ENCODE measurements at regions not wholly inside any gene's neighbourhood (a gene's known extent, or its start where the extent isn't known, plus 50 kb on each side); places are given as distances from the start of the nearest gene placed in this dataset.
"Not testable (repeated sequence)": the region's sequence is repeated elsewhere in the genome, so short reads cannot be mapped to it uniquely, and the experiment has no call there.

GRCh38 chr16:88261814-88262605, 120.7 kb upstream of the ZNF469 start:
- not testable (repeated sequence) for H3K9ac ChIP-seq (ENCODE audit: low read length); H3K9me3 ChIP-seq (ENCODE audit: low read length)

GRCh38 chr16:88262858-88263563, 119.7 kb upstream of the ZNF469 start:
- not testable (repeated sequence) for H3F3A ChIP-seq (ENCODE audit: insufficient read depth, low read length); H3K27ac ChIP-seq (ENCODE audit: low read depth, low read length, poor library complexity, severe bottlenecking); H3K9ac ChIP-seq (ENCODE audit: low read length); H3K36me3 ChIP-seq (ENCODE audit: insufficient read depth, low read length); H4K20me1 ChIP-seq (ENCODE audit: insufficient read depth, low read length); H3K79me2 ChIP-seq (ENCODE audit: insufficient read depth, low read length); H3K4me3 ChIP-seq (ENCODE audit: low read depth, low read length, poor library complexity, severe bottlenecking); H3K4me1 ChIP-seq (ENCODE audit: insufficient read depth, low read length, severe bottlenecking); H3K27me3 ChIP-seq (ENCODE audit: insufficient read depth, low read length); H2AFZ ChIP-seq (ENCODE audit: low read length); H3K9me2 ChIP-seq (ENCODE audit: low read depth, low read length); H3K9me3 ChIP-seq (ENCODE audit: low read length); H3K4me2 ChIP-seq (ENCODE audit: low read length)

More at GRCh38 chr16:88261814-88262605, 120.7 kb upstream of the ZNF469 start:
- not testable (repeated sequence) for H3K4me2 ChIP-seq (ENCODE audit: low read length); H3K79me2 ChIP-seq (ENCODE audit: insufficient read depth, low read length); H2AFZ ChIP-seq (ENCODE audit: low read length); H3K27me3 ChIP-seq (ENCODE audit: insufficient read depth, low read length); H3K27ac ChIP-seq (ENCODE audit: low read depth, low read length, poor library complexity, severe bottlenecking); H3K4me1 ChIP-seq (ENCODE audit: insufficient read depth, low read length, severe bottlenecking); H3K4me3 ChIP-seq (ENCODE audit: low read depth, low read length, poor library complexity, severe bottlenecking); H4K20me1 ChIP-seq (ENCODE audit: insufficient read depth, low read length); H3K9me2 ChIP-seq (ENCODE audit: low read depth, low read length); H3K36me3 ChIP-seq (ENCODE audit: insufficient read depth, low read length); H3F3A ChIP-seq (ENCODE audit: insufficient read depth, low read length)

GRCh38 chr16:88263681-88264287, 119.0 kb upstream of the ZNF469 start:
- H3K4me2 ChIP-seq (ENCODE audit: low read length); H2AFZ ChIP-seq (ENCODE audit: low read length); H3K9me2 ChIP-seq (ENCODE audit: low read depth, low read length); H3F3A ChIP-seq (ENCODE audit: insufficient read depth, low read length); H3K9ac ChIP-seq (ENCODE audit: low read length); H3K4me1 ChIP-seq (ENCODE audit: insufficient read depth, low read length, severe bottlenecking); H3K27ac ChIP-seq (ENCODE audit: low read depth, low read length, poor library complexity, severe bottlenecking); H4K20me1 ChIP-seq (ENCODE audit: insufficient read depth, low read length); H3K27me3 ChIP-seq (ENCODE audit: insufficient read depth, low read length); H3K4me3 ChIP-seq (ENCODE audit: low read depth, low read length, poor library complexity, severe bottlenecking); H3K36me3 ChIP-seq (ENCODE audit: insufficient read depth, low read length); H3K79me2 ChIP-seq (ENCODE audit: insufficient read depth, low read length); H3K9me3 ChIP-seq (ENCODE audit: low read length): not testable (repeated sequence)

DNA sequence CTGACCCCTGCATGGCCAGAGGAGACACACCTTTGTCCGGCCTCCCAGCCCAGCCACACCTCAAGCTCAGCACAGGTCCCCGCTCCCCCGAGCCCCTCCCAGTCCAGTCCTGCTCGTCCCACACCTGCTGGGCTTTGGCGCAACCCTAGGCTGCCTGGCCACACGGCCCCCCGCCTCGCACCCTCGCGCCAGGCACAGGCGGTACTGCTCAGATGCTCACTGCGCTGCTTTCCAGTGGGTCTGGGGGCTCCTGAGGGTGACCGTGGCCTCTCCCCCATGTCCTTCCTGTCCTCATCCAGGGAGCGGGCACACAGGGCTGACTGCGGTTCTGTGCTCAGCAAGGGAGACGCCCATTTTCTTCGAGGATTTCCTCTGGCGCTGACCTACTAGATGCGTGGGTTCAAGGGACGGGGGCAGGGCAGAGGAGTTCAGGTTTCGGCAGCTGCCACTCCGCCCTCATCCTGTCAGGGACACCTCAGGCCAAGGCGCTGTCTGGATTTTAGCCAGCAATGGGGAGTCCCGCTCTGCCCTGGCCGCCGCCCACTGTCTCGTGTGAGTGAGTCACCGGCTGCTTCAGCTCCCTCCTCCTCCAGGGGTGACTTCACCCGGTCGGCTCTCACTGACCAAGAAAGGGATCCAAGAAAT, 118.0 kb upstream of the ZNF469 start:
- H3K9ac ChIP-seq (ENCODE audit: low read length), result no peak overlapping the region
- no peaks in the 10 kb centered on the region for H3K9me3 ChIP-seq (ENCODE audit: low read length)
- no peak overlapping the region for H3K4me3 ChIP-seq (ENCODE audit: low read depth, low read length, poor library complexity, severe bottlenecking)
- H3K79me2 ChIP-seq (ENCODE audit: insufficient read depth, low read length), result no peaks in the 10 kb centered on the region
- H4K20me1 ChIP-seq (ENCODE audit: insufficient read depth, low read length), result no peaks in the 10 kb centered on the region
- no peak overlapping the region for H3K4me2 ChIP-seq (ENCODE audit: low read length)
- H2AFZ ChIP-seq (ENCODE audit: low read length), result no peak overlapping the region
- H3K9me2 ChIP-seq (ENCODE audit: low read depth, low read length), result no peaks in the 10 kb centered on the region
- no peak overlapping the region for H3K27ac ChIP-seq (ENCODE audit: low read depth, low read length, poor library complexity, severe bottlenecking)
- H3K36me3 ChIP-seq (ENCODE audit: insufficient read depth, low read length), result no peaks in the 10 kb centered on the region
- no peaks in the 10 kb centered on the region for H3K27me3 ChIP-seq (ENCODE audit: insufficient read depth, low read length)
- H3K4me1 ChIP-seq (ENCODE audit: insufficient read depth, low read length, severe bottlenecking), result no peaks in the 10 kb centered on the region
- TF ChIP-seq EZH2 (IDR thresholded peaks at IDR 0.05; ENCODE audit: borderline replicate concordance, low read length), result no peak
- no peak for TF ChIP-seq CTCF (IDR thresholded peaks at IDR 0.05; ENCODE audit: low read length)
- H3F3A ChIP-seq (ENCODE audit: insufficient read depth, low read length), result no peaks in the 10 kb centered on the region

DNA sequence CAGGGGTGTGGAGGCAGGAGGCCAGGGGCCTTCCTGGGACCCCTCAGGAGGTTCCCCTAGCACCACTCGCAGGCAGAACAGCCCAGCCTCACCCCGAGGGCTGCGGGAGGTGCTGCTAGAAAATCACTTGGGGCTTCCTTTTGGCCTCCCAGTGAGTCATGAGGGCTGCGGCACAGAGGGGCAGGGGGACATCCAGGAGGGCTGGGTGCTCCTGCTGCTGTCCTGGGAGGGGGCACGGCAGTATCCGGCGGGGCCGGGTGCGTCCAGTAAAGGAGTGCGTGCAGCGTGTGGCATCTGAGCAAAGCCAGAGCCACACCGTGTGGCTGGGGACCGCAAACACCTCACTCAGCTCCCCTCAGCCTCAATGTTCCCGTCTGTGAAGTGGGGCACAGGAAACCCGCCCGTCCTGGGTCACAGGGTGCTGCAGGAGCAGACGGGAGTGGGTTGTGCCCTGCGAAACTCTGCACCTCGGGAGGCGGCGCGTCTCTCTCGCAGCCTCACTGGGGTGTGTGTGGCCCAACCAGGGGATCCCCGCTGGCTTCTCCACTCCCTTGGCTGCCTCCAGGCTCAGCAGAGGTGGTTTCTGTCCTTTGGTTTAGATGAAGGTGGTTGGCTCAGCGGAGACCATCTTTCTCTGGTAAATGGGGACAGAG, 117.3 kb upstream of the ZNF469 start:
- not testable (repeated sequence) for H3K9me2 ChIP-seq (ENCODE audit: low read depth, low read length); H3K27ac ChIP-seq (ENCODE audit: low read depth, low read length, poor library complexity, severe bottlenecking); H4K20me1 ChIP-seq (ENCODE audit: insufficient read depth, low read length); H3K4me3 ChIP-seq (ENCODE audit: low read depth, low read length, poor library complexity, severe bottlenecking); H3F3A ChIP-seq (ENCODE audit: insufficient read depth, low read length); H3K79me2 ChIP-seq (ENCODE audit: insufficient read depth, low read length); H3K9me3 ChIP-seq (ENCODE audit: low read length); H2AFZ ChIP-seq (ENCODE audit: low read length); H3K27me3 ChIP-seq (ENCODE audit: insufficient read depth, low read length); H3K4me1 ChIP-seq (ENCODE audit: insufficient read depth, low read length, severe bottlenecking); H3K4me2 ChIP-seq (ENCODE audit: low read length); H3K36me3 ChIP-seq (ENCODE audit: insufficient read depth, low read length); H3K9ac ChIP-seq (ENCODE audit: low read length)

DNA sequence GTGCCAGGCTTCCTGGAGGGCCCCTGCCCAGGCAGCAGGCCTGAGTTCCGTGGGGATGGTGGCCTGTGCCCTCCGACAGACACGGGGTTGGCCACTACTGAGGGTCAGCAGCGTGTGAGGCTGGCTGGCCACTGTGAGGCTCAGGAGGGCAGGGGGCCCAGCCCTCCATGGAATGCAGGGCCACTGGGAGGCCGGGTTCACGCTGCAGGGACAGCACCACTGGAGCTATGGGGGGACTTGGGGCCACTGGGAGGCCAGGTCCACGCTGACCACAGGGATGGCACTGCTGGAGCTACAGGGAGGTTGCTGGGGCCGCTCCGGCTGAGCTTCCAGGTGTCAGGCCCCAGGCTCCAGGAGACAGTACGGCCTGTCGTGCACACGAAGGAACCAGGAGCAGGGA, 116.7 kb upstream of the ZNF469 start:
- H3F3A ChIP-seq (ENCODE audit: insufficient read depth, low read length); H4K20me1 ChIP-seq (ENCODE audit: insufficient read depth, low read length); H3K9ac ChIP-seq (ENCODE audit: low read length); H3K4me1 ChIP-seq (ENCODE audit: insufficient read depth, low read length, severe bottlenecking); H2AFZ ChIP-seq (ENCODE audit: low read length); H3K9me3 ChIP-seq (ENCODE audit: low read length); H3K27ac ChIP-seq (ENCODE audit: low read depth, low read length, poor library complexity, severe bottlenecking); H3K27me3 ChIP-seq (ENCODE audit: insufficient read depth, low read length); H3K9me2 ChIP-seq (ENCODE audit: low read depth, low read length); H3K4me3 ChIP-seq (ENCODE audit: low read depth, low read length, poor library complexity, severe bottlenecking); H3K4me2 ChIP-seq (ENCODE audit: low read length); H3K79me2 ChIP-seq (ENCODE audit: insufficient read depth, low read length); H3K36me3 ChIP-seq (ENCODE audit: insufficient read depth, low read length): not testable (repeated sequence)

Measured in OCI-LY1 (cell line).